ENCODE measurements at regions not wholly inside any gene's neighbourhood (a gene's known extent, or its start where the extent isn't known, plus 50 kb on each side); places are given as distances from the start of the nearest gene placed in this dataset.

GRCh38 chr4:148730766-148731165 lies 288.6 kb upstream of the NR3C2 start:
- ATAC-seq (no peak), DNase-seq (ENCODE audit: low read depth, low spot score) (no peak), FAIRE-seq (no peak)
- Histone ChIP-seq H2AFZ (ENCODE audit: control insufficient read depth, low read depth, low read length) (no peak overlapping the region), H4K20me1 (ENCODE audit: control insufficient read depth, insufficient read depth) (no peaks in the 10 kb centered on the region), H3K27me3 (replicated peaks in 1 of 2; ENCODE audit: control insufficient read depth in 2 of 2, insufficient read depth in 2 of 2, low read length in 1 of 2) (no peaks in the 10 kb centered on the region), H3K9me3 (replicated peaks; ENCODE audit: control insufficient read depth, insufficient read depth, low read length) (no peaks in the 10 kb centered on the region), H3K36me3 (ENCODE audit: control insufficient read depth in 2 of 2, insufficient read depth in 2 of 2, low read length in 1 of 2) (no peaks in the 10 kb centered on the region), H3K4me2 (ENCODE audit: control insufficient read depth, insufficient read depth) (no peak overlapping the region), H3K27ac (ENCODE audit: control insufficient read depth, insufficient read depth) (no peak overlapping the region), H3K4me3 (no peak overlapping the region), H3K9ac (ENCODE audit: control insufficient read depth, insufficient read depth, low read length) (no peak overlapping the region), H3K79me2 (ENCODE audit: control insufficient read depth, insufficient read depth, low read length) (no peaks in the 10 kb centered on the region), H3K4me1 (ENCODE audit: control insufficient read depth, insufficient read depth, low read length) (no peaks in the 10 kb centered on the region)
- in situ Hi-C loops (cut with MboI) (no loop called here), intact Hi-C loops (cut with micrococcal nuclease; ENCODE audit: unreplicated experiment) (no loop called here)
- ChIA-PET CTCF (interaction anchor here (0.7 kb wide), 1 partner anchor 40 kb away, joined by 3 read pairs; no protein-coding TSS in a partner anchor), RAD21 (ENCODE audit: unreplicated experiment) (no interaction called here), POLR2A (no interaction called here), SMC1A (ENCODE audit: uncharacterized antibody, unreplicated experiment) (no interaction called here)
- no peak for TF ChIP-seq CTCF (IDR thresholded peaks at IDR 0.05 in 2 of 3, conservative IDR thresholded peaks at IDR 0.05 in 1 of 3; ENCODE audit: control insufficient read depth in 2 of 3, extremely low read depth in 1 of 3, insufficient read depth in 1 of 3, low read depth in 3 of 3, low read length in 3 of 3)
- no TSS peak for BruUV-seq (replicated peaks)
- WGBS (ENCODE audit: insufficient coverage, insufficient replicate concordance, low lambda C conversion rate, missing lambda C conversion rate): 11% methylated on average over 4 of the region's 4 CpGs

- FAIRE-seq (no peak), ATAC-seq (no peak), DNase-seq (ENCODE audit: low read depth, low spot score) (no peak)
- Histone ChIP-seq H3K9me3 (replicated peaks; ENCODE audit: control insufficient read depth, insufficient read depth, low read length) (no peaks in the 10 kb centered on the region), H3K4me2 (ENCODE audit: control insufficient read depth, insufficient read depth) (no peak overlapping the region), H3K9ac (ENCODE audit: control insufficient read depth, insufficient read depth, low read length) (no peak overlapping the region), H4K20me1 (ENCODE audit: control insufficient read depth, insufficient read depth) (no peaks in the 10 kb centered on the region), H3K27me3 (replicated peaks in 1 of 2; ENCODE audit: control insufficient read depth in 2 of 2, insufficient read depth in 2 of 2, low read length in 1 of 2) (no peaks in the 10 kb centered on the region), H3K79me2 (ENCODE audit: control insufficient read depth, insufficient read depth, low read length) (no peaks in the 10 kb centered on the region), H3K4me3 (no peak overlapping the region), H3K4me1 (ENCODE audit: control insufficient read depth, insufficient read depth, low read length) (no peaks in the 10 kb centered on the region), H3K27ac (ENCODE audit: control insufficient read depth, insufficient read depth) (no peak overlapping the region), H3K36me3 (ENCODE audit: control insufficient read depth in 2 of 2, insufficient read depth in 2 of 2, low read length in 1 of 2) (no peaks in the 10 kb centered on the region), H2AFZ (ENCODE audit: control insufficient read depth, low read depth, low read length) (no peak overlapping the region)
- 0% methylated on average over 1 of the region's 1 CpG for WGBS (ENCODE audit: insufficient coverage, insufficient replicate concordance, low lambda C conversion rate, missing lambda C conversion rate)
- in situ Hi-C loops (cut with MboI) (no loop called here), intact Hi-C loops (cut with micrococcal nuclease; ENCODE audit: unreplicated experiment) (no loop called here)
- ChIA-PET POLR2A (no interaction called here), SMC1A (ENCODE audit: uncharacterized antibody, unreplicated experiment) (no interaction called here), RAD21 (ENCODE audit: unreplicated experiment) (no interaction called here), CTCF (interaction anchor here (0.7 kb wide), 1 partner anchor 39 kb away, joined by 3 read pairs; no protein-coding TSS in a partner anchor)
- BruUV-seq (replicated peaks): no TSS peak
- no peak for TF ChIP-seq LARP7 (IDR thresholded peaks at IDR 0.05)
- no peak for TF ChIP-seq ATF2 (IDR thresholded peaks at IDR 0.05; ENCODE audit: low read length)
- TF ChIP-seq SIX5 (IDR thresholded peaks at IDR 0.05; ENCODE audit: low read depth, low read length, severe bottlenecking): no peak
- no peak for TF ChIP-seq CBX5 (IDR thresholded peaks at IDR 0.05; ENCODE audit: low read depth)
- TF ChIP-seq RB1 (IDR thresholded peaks at IDR 0.05; ENCODE audit: borderline replicate concordance): no peak
- TF ChIP-seq PML (IDR thresholded peaks at IDR 0.05; ENCODE audit: low read length): no peak
Observed at GRCh38 chr4:148730082-148730640, 287.9 kb upstream of the NR3C2 start.

Measured in GM12878 (cell line).